ENCODE measurements at regions not wholly inside any gene's neighbourhood (a gene's known extent, or its start where the extent isn't known, plus 50 kb on each side); places are given as distances from the start of the nearest gene placed in this dataset.
A peak's percentile ranks its signal among the peaks of the same experiment; 100 is the strongest.

- Histone ChIP-seq H3K4me2 (no peak overlapping the region), H3K4me3 (no peak overlapping the region)
- no peak for TF ChIP-seq Cebpa-rat (IDR thresholded peaks at IDR 0.05)
These were observed 478.5 kb upstream of the PROK2 start for GRCh38 chr3:72263223-72263990.

GRCh38 chr3:72262736-72263135 lies 477.8 kb upstream of the PROK2 start:
- H4K20me1 ChIP-seq = no peaks in the 10 kb centered on the region
- no peak overlapping the region for H3K9ac ChIP-seq
- peaks cover 68% of the 10 kb centered on the region for H3K4me1 ChIP-seq
- H3K9me3 ChIP-seq = no peaks in the 10 kb centered on the region
- peaks cover 14% of the 10 kb centered on the region; the same call in 1 of the 2 replicates for H3K27me3 ChIP-seq
- no peak overlapping the region for H3K4me3 ChIP-seq
- H3K36me3 ChIP-seq = no peaks in the 10 kb centered on the region
- H3K27ac ChIP-seq = no peak overlapping the region
- H3K4me2 ChIP-seq = no peak overlapping the region
- no peak for TF ChIP-seq Cebpa-rat (IDR thresholded peaks at IDR 0.05)

More at GRCh38 chr3:72263223-72263990, 478.5 kb upstream of the PROK2 start:
- Histone ChIP-seq H3K9ac (no peak overlapping the region), H3K36me3 (no peaks in the 10 kb centered on the region), H3K27ac (no peak overlapping the region), H3K9me3 (no peaks in the 10 kb centered on the region), H3K4me1 (peaks cover 61% of the 10 kb centered on the region), H3K27me3 (peaks cover 14% of the 10 kb centered on the region; the same call in 1 of the 2 replicates), H4K20me1 (no peaks in the 10 kb centered on the region)

- H4K20me1 ChIP-seq = no peaks in the 10 kb centered on the region
- H3K27me3 ChIP-seq = peaks cover 14% of the 10 kb centered on the region; the same call in 1 of the 2 replicates
These were observed 476.9 kb upstream of the PROK2 start for GRCh38 chr3:72261566-72262564.

GRCh38 chr3:72260588-72260910 lies 475.6 kb upstream of the PROK2 start:
- Histone ChIP-seq H3K9me3 (no peaks in the 10 kb centered on the region), H3K4me2 (peak overlapping the region; percentile 78), H3K9ac (no peak overlapping the region), H3K27ac (no peak overlapping the region), H3K4me1 (peaks cover 69% of the 10 kb centered on the region), H3K36me3 (no peaks in the 10 kb centered on the region), H3K27me3 (peaks cover 4% of the 10 kb centered on the region; the same call in 1 of the 2 replicates), H4K20me1 (no peaks in the 10 kb centered on the region), H3K4me3 (no peak overlapping the region)
- TF ChIP-seq Cebpa-rat (IDR thresholded peaks at IDR 0.05) = no peak

More at GRCh38 chr3:72261566-72262564, 476.9 kb upstream of the PROK2 start:
- peaks cover 69% of the 10 kb centered on the region for H3K4me1 ChIP-seq
- H3K4me2 ChIP-seq = no peak overlapping the region
- no peak for TF ChIP-seq Cebpa-rat (IDR thresholded peaks at IDR 0.05)
- H3K27ac ChIP-seq = no peak overlapping the region
- no peak overlapping the region for H3K9ac ChIP-seq
- no peaks in the 10 kb centered on the region for H3K9me3 ChIP-seq
- no peak overlapping the region for H3K4me3 ChIP-seq
- no peaks in the 10 kb centered on the region for H3K36me3 ChIP-seq

- peaks cover 71% of the 10 kb centered on the region for H3K4me1 ChIP-seq
- H3K4me3 ChIP-seq = no peak overlapping the region
- no peaks in the 10 kb centered on the region for H3K9me3 ChIP-seq
- no peak for TF ChIP-seq Cebpa-rat (IDR thresholded peaks at IDR 0.05)
- H3K36me3 ChIP-seq = no peaks in the 10 kb centered on the region
- H3K4me2 ChIP-seq = peak overlapping the region; percentile 78
- no peaks in the 10 kb centered on the region for H3K27me3 ChIP-seq
- no peaks in the 10 kb centered on the region for H4K20me1 ChIP-seq
- H3K9ac ChIP-seq = no peak overlapping the region
- peak overlapping the region; percentile 67 for H3K27ac ChIP-seq
These were observed 475.0 kb upstream of the PROK2 start for GRCh38 chr3:72259755-72260587.

GRCh38 chr3:72258361-72259141 lies 473.6 kb upstream of the PROK2 start:
- Histone ChIP-seq H3K4me1 (peaks cover 81% of the 10 kb centered on the region), H4K20me1 (no peaks in the 10 kb centered on the region), H3K4me2 (peak overlapping the region; percentile 78), H3K9ac (peak overlapping the region; percentile 28; the same call in 1 of the 2 replicates), H3K27ac (peak overlapping the region; percentile 67), H3K36me3 (no peaks in the 10 kb centered on the region), H3K4me3 (0 out of 2 replicates have a peak overlapping the region, but pooled peaks have one; percentile 23), H3K9me3 (no peaks in the 10 kb centered on the region), H3K27me3 (no peaks in the 10 kb centered on the region)
- TF ChIP-seq Cebpa-rat (IDR thresholded peaks at IDR 0.05) = no peak

- TF ChIP-seq Cebpa-rat (IDR thresholded peaks at IDR 0.05) = no peak
- Histone ChIP-seq H3K9ac (no peak overlapping the region), H3K27me3 (no peaks in the 10 kb centered on the region), H3K9me3 (no peaks in the 10 kb centered on the region), H3K4me2 (peak overlapping the region; percentile 78), H3K4me1 (peaks cover 81% of the 10 kb centered on the region), H3K36me3 (no peaks in the 10 kb centered on the region), H3K4me3 (0 out of 2 replicates have a peak overlapping the region, but pooled peaks have one; percentile 23), H4K20me1 (no peaks in the 10 kb centered on the region), H3K27ac (peak overlapping the region; percentile 67)
These were observed 472.8 kb upstream of the PROK2 start for GRCh38 chr3:72257738-72258137.

- no peak overlapping the region for H3K4me3 ChIP-seq
- TF ChIP-seq Cebpa-rat (IDR thresholded peaks at IDR 0.05) = no peak
- H3K9ac ChIP-seq = no peak overlapping the region
- H4K20me1 ChIP-seq = no peaks in the 10 kb centered on the region
- H3K27ac ChIP-seq = no peak overlapping the region
- H3K36me3 ChIP-seq = no peaks in the 10 kb centered on the region
- H3K4me1 ChIP-seq = peaks cover 79% of the 10 kb centered on the region
- peak overlapping the region; percentile 78 for H3K4me2 ChIP-seq
- H3K9me3 ChIP-seq = no peaks in the 10 kb centered on the region; the same call in 1 of the 2 replicates
- H3K27me3 ChIP-seq = no peaks in the 10 kb centered on the region
These were observed 472.3 kb upstream of the PROK2 start for GRCh38 chr3:72257203-72257602.

Data from BLaER1 (cell line).